ENCODE measurements at regions not wholly inside any gene's neighbourhood (a gene's known extent, or its start where the extent isn't known, plus 50 kb on each side); places are given as distances from the start of the nearest gene placed in this dataset.

DNA sequence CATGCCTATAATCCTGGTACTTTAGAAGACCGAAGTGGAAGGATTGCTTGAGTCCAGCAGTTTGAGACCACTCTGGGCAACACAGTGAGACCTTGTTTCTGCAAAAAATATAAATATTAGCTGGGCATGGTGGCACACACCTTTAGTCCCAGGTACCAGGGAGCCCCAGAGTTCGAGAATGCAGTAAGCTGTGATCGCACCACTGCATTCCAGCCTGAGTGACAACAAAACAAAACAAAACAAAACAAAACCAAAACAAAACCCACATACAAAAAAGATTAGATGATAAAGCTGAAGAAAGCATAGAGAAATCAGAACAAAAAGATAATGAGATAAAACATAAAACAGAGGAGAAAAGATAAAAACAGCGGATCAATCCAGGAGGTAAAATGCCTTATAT, 62.1 kb downstream of the TCF20 start:
- no peaks in the 10 kb centered on the region for H3K9me2 ChIP-seq (ENCODE audit: insufficient read depth)
- H3K9me3 ChIP-seq (ENCODE audit: control insufficient read depth in 1 of 2, insufficient read depth in 1 of 2, low read depth in 1 of 2, low read length in 2 of 2) = no peaks in the 10 kb centered on the region
- ChIA-PET POLR2A (no interaction called here), RAD21 (ENCODE audit: low non-redundant PET in 1 of 2, low total read pairs in 2 of 2, uncharacterized antibody in 2 of 2, unreplicated experiment in 2 of 2) (interaction anchor here in 1 of 2 experiments (0.6 kb wide), 1 partner anchor 253 kb away, joined by 3 read pairs; no protein-coding TSS in a partner anchor), CTCF (no interaction called here)
- no peak overlapping the region for H3K9ac ChIP-seq (ENCODE audit: low read length)
- H3K4me2 ChIP-seq (ENCODE audit: low read length) = no peak overlapping the region
- intact Hi-C loops (cut with micrococcal nuclease) = no loop called here
- peaks cover 15 to 16% of the 10 kb centered on the region in 2 experiments; a peak in 3 of 4 replicates for H3K36me3 ChIP-seq (ENCODE audit: control insufficient read depth in 1 of 2, insufficient read depth in 2 of 2, low read length in 2 of 2)
- no peaks in the 10 kb centered on the region for H3K4me1 ChIP-seq (ENCODE audit: control insufficient read depth in 1 of 2, insufficient read depth in 2 of 2, low read length in 2 of 2)
- H4K20me1 ChIP-seq (ENCODE audit: insufficient read depth) = no peaks in the 10 kb centered on the region
- ATAC-seq = no peak
- H3K27me3 ChIP-seq (ENCODE audit: insufficient read depth, low read length) = no peaks in the 10 kb centered on the region
- DNase-seq (ENCODE audit: low read depth, low spot score) = no peak
- peaks cover 82% of the 10 kb centered on the region for H3K79me2 ChIP-seq (ENCODE audit: insufficient read depth, low read length)
- no TSS peak for BruUV-seq (replicated peaks)
- TF ChIP-seq POLR2A (IDR thresholded peaks at IDR 0.05; ENCODE audit: borderline replicate concordance, extremely low read depth, insufficient read depth, insufficient read length) (no peak), EZH2 (IDR thresholded peaks at IDR 0.05) (no peak), SRF (IDR thresholded peaks at IDR 0.05; ENCODE audit: low read depth) (no peak), CBX3 (IDR thresholded peaks at IDR 0.05; ENCODE audit: low read depth) (no peak), ELF1 (IDR thresholded peaks at IDR 0.05; ENCODE audit: borderline replicate concordance, low read depth) (no peak), YY1 (IDR thresholded peaks at IDR 0.05; ENCODE audit: extremely low read depth, insufficient replicate concordance, low read depth, low read length) (no peak), SIN3A (IDR thresholded peaks at IDR 0.05; ENCODE audit: low read depth) (no peak), FOSL1 (IDR thresholded peaks at IDR 0.05; ENCODE audit: low read depth) (no peak), TCF7L2 (IDR thresholded peaks at IDR 0.05; ENCODE audit: borderline replicate concordance, extremely low read depth, insufficient read depth, insufficient read length) (no peak), CEBPB (IDR thresholded peaks at IDR 0.05; ENCODE audit: low read depth) (no peak), SP1 (IDR thresholded peaks at IDR 0.05; ENCODE audit: low read depth) (no peak), JUND (IDR thresholded peaks at IDR 0.05) (no peak), ZFX (IDR thresholded peaks at IDR 0.05) (no peak), POLR2AphosphoS5 (IDR thresholded peaks at IDR 0.05; ENCODE audit: low read depth, low read length) (no peak), EGR1 (IDR thresholded peaks at IDR 0.05; ENCODE audit: low read depth) (no peak)
- TF ChIP-seq, protein P1, sequence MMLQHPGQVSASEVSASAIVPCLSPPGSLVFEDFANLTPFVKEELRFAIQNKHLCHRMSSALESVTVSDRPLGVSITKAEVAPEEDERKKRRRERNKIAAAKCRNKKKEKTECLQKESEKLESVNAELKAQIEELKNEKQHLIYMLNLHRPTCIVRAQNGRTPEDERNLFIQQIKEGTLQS (IDR thresholded peaks at IDR 0.05) = no peak
- TF ChIP-seq, protein P2, sequence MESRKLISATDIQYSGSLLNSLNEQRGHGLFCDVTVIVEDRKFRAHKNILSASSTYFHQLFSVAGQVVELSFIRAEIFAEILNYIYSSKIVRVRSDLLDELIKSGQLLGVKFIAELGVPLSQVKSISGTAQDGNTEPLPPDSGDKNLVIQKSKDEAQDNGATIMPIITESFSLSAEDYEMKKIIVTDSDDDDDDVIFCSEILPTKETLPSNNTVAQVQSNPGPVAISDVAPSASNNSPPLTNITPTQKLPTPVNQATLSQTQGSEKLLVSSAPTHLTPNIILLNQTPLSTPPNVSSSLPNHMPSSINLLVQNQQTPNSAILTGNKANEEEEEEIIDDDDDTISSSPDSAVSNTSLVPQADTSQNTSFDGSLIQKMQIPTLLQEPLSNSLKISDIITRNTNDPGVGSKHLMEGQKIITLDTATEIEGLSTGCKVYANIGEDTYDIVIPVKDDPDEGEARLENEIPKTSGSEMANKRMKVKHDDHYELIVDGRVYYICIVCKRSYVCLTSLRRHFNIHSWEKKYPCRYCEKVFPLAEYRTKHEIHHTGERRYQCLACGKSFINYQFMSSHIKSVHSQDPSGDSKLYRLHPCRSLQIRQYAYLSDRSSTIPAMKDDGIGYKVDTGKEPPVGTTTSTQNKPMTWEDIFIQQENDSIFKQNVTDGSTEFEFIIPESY (IDR thresholded peaks at IDR 0.05; ENCODE audit: extremely low read depth, insufficient replicate concordance, low read length) = no peak
- TF ChIP-seq, protein P3, sequence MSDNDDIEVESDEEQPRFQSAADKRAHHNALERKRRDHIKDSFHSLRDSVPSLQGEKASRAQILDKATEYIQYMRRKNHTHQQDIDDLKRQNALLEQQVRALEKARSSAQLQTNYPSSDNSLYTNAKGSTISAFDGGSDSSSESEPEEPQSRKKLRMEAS (IDR thresholded peaks at IDR 0.05) = no peak
- TF ChIP-seq, protein P4, sequence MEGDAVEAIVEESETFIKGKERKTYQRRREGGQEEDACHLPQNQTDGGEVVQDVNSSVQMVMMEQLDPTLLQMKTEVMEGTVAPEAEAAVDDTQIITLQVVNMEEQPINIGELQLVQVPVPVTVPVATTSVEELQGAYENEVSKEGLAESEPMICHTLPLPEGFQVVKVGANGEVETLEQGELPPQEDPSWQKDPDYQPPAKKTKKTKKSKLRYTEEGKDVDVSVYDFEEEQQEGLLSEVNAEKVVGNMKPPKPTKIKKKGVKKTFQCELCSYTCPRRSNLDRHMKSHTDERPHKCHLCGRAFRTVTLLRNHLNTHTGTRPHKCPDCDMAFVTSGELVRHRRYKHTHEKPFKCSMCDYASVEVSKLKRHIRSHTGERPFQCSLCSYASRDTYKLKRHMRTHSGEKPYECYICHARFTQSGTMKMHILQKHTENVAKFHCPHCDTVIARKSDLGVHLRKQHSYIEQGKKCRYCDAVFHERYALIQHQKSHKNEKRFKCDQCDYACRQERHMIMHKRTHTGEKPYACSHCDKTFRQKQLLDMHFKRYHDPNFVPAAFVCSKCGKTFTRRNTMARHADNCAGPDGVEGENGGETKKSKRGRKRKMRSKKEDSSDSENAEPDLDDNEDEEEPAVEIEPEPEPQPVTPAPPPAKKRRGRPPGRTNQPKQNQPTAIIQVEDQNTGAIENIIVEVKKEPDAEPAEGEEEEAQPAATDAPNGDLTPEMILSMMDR (IDR thresholded peaks at IDR 0.05 in 2 of 3, conservative IDR thresholded peaks at IDR 0.05 in 1 of 3; ENCODE audit: borderline replicate concordance in 1 of 3, insufficient read depth in 1 of 3, low read depth in 2 of 3, low read length in 2 of 3) = no peak
- TF ChIP-seq, protein P5, sequence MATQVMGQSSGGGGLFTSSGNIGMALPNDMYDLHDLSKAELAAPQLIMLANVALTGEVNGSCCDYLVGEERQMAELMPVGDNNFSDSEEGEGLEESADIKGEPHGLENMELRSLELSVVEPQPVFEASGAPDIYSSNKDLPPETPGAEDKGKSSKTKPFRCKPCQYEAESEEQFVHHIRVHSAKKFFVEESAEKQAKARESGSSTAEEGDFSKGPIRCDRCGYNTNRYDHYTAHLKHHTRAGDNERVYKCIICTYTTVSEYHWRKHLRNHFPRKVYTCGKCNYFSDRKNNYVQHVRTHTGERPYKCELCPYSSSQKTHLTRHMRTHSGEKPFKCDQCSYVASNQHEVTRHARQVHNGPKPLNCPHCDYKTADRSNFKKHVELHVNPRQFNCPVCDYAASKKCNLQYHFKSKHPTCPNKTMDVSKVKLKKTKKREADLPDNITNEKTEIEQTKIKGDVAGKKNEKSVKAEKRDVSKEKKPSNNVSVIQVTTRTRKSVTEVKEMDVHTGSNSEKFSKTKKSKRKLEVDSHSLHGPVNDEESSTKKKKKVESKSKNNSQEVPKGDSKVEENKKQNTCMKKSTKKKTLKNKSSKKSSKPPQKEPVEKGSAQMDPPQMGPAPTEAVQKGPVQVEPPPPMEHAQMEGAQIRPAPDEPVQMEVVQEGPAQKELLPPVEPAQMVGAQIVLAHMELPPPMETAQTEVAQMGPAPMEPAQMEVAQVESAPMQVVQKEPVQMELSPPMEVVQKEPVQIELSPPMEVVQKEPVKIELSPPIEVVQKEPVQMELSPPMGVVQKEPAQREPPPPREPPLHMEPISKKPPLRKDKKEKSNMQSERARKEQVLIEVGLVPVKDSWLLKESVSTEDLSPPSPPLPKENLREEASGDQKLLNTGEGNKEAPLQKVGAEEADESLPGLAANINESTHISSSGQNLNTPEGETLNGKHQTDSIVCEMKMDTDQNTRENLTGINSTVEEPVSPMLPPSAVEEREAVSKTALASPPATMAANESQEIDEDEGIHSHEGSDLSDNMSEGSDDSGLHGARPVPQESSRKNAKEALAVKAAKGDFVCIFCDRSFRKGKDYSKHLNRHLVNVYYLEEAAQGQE (IDR thresholded peaks at IDR 0.05; ENCODE audit: low read depth) = no peak
- H2AFZ ChIP-seq (ENCODE audit: low read depth, low read length, poor library complexity, severe bottlenecking) = no peak overlapping the region
- H3K27ac ChIP-seq (ENCODE audit: low read depth, low read length) = no peak overlapping the region
- H3K4me3 ChIP-seq (replicated peaks in 1 of 2; ENCODE audit: low read depth in 1 of 2, low read length in 2 of 2) = no peak overlapping the region

All from HCT116 (cell line).